ENCODE measurements at regions not wholly inside any gene's neighbourhood (a gene's known extent, or its start where the extent isn't known, plus 50 kb on each side); places are given as distances from the start of the nearest gene placed in this dataset.

DNA sequence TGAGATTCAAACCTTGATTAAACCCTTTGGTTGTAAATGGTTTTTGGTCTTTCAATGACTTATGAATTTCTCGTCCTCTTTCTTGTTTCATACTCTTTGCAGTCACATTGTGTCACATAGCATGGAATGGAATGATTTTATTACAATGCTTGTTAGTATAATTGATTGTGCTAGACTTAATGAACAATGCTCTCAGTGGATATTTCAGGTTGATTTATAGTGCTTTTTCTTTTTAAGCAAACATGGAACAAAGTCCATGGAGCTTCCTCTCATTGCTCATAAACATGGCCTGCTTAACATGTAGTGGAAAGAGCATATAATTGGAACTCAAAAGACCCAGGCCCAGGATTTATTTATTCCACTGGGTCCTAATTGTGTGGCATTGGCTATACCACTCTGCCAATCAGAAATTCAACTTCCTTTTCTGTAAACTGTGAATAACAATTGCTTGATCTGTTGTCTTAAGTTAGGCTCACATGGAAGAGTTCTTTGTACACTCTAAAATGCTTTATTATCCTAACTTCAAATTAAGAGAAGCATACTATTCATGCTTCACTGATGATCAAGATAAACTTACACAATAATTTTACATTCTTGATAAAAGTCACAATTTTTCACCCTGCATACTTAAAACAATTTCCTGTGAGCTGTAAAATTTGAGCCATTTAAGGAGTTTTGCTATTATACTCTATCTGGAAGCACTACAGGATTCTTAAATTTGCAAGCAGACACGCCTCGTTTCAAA lies 370.5 kb upstream of the PDE3A start:
- TF ChIP-seq, protein P1, sequence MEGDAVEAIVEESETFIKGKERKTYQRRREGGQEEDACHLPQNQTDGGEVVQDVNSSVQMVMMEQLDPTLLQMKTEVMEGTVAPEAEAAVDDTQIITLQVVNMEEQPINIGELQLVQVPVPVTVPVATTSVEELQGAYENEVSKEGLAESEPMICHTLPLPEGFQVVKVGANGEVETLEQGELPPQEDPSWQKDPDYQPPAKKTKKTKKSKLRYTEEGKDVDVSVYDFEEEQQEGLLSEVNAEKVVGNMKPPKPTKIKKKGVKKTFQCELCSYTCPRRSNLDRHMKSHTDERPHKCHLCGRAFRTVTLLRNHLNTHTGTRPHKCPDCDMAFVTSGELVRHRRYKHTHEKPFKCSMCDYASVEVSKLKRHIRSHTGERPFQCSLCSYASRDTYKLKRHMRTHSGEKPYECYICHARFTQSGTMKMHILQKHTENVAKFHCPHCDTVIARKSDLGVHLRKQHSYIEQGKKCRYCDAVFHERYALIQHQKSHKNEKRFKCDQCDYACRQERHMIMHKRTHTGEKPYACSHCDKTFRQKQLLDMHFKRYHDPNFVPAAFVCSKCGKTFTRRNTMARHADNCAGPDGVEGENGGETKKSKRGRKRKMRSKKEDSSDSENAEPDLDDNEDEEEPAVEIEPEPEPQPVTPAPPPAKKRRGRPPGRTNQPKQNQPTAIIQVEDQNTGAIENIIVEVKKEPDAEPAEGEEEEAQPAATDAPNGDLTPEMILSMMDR (IDR thresholded peaks at IDR 0.05; ENCODE audit: borderline replicate concordance) = no peak
- Histone ChIP-seq H3K27ac (replicated peaks) (no peak overlapping the region), H3K27me3 (ENCODE audit: low read depth) (no peaks in the 10 kb centered on the region), H3K4me1 (peaks cover 23% of the 10 kb centered on the region), H3K36me3 (no peaks in the 10 kb centered on the region), H3K9me3 (replicated peaks) (peaks cover 4% of the 10 kb centered on the region), H3K4me3 (no peak overlapping the region)
- no peak for DNase-seq
- intact Hi-C loops (cut with micrococcal nuclease) = no loop called here

DNA sequence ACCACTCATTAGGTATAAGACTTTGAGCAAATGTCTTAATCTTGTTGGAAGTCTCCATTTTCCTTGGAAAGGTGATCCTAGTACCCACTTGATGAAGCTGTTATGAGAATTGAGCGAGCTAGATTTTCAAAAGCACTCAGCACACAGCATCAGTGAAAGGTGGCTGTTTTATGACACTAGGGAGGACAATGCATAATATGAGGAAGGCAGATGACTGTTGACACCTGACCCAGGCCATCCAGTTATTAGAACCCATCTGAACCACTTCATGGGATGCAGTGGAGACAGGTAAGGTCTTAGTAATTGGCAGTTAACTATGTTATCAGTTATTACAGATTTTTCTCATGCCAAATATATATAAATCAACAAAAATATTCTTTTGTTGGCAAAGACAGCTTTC lies 369.9 kb upstream of the PDE3A start:
- no peaks in the 10 kb centered on the region for H3K27me3 ChIP-seq (ENCODE audit: low read depth)
- H3K36me3 ChIP-seq = no peaks in the 10 kb centered on the region
- peak overlapping the region; percentile 76 for H3K27ac ChIP-seq (replicated peaks)
- no peak for DNase-seq
- intact Hi-C loops (cut with micrococcal nuclease) = no loop called here
- TF ChIP-seq, protein P1 (IDR thresholded peaks at IDR 0.05; ENCODE audit: borderline replicate concordance) = no peak
- H3K4me1 ChIP-seq = peaks cover 23% of the 10 kb centered on the region
- peaks cover 4% of the 10 kb centered on the region for H3K9me3 ChIP-seq (replicated peaks)
- no peak overlapping the region for H3K4me3 ChIP-seq

DNA sequence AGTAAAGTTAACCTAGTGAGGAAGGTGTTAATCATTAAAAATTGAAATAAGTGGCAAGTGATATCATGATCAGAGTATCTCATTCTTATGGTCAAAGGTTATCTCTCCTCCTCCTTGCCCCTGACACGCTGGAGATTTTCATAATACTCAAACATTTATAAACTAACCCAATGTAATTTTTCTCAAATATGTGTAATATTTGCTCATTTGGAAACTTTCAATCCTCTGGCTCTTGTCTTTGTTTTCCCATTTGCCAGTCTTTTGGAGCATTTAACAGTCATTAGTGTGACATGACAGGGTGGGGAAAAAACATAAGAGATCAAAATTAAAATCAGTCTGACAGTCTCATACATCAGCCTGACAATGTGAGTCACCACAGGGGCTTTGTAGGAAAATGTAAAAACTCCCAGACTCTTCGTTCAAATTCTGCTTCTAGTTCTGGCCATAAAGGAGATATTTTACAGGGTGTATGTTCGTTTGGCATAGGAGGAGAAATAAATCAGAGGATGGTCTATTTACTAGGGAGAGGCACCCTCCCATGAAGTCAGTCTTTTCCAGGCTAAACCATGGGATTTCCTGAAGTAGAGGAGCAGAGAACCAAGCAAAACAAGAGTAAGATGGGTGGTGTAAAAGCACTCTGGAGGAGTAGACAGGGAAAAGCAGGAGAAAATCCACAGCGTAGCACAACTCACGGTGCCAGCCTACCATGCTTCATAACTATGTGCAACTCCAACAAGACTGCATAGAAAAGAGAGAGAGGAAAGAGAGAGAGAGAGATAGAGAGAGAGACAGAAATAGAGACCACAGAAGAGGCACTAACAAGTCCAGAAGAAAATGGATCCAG lies 369.2 kb upstream of the PDE3A start:
- TF ChIP-seq, protein P1 (IDR thresholded peaks at IDR 0.05; ENCODE audit: borderline replicate concordance) = no peak
- DNase-seq = no peak
- H3K9me3 ChIP-seq (replicated peaks) = peaks cover 4% of the 10 kb centered on the region
- no peaks in the 10 kb centered on the region for H3K27me3 ChIP-seq (ENCODE audit: low read depth)
- H3K36me3 ChIP-seq = no peaks in the 10 kb centered on the region
- intact Hi-C loops (cut with micrococcal nuclease) = no loop called here
- no peak overlapping the region for H3K4me3 ChIP-seq
- H3K27ac ChIP-seq (replicated peaks) = peak overlapping the region; percentile 76
- H3K4me1 ChIP-seq = peaks cover 23% of the 10 kb centered on the region

DNA sequence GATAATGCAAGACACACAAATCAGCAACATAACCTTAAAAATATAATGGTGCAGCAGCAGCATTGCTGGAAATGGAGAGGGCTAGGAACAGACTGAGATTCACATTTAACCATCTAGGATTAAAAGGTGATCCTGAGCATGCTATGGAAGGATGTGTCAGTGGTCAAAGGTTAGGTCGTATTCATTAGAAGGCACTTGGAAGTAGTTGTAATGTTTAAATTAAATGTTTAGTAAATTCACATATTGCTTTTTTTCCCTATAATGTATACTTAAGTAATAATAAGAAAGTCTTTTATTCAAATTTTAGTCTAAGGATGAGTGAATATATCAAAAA lies 368.6 kb upstream of the PDE3A start:
- no peaks in the 10 kb centered on the region for H3K36me3 ChIP-seq
- peaks cover 4% of the 10 kb centered on the region for H3K9me3 ChIP-seq (replicated peaks)
- peaks cover 25% of the 10 kb centered on the region for H3K4me1 ChIP-seq
- TF ChIP-seq, protein P1 (IDR thresholded peaks at IDR 0.05; ENCODE audit: borderline replicate concordance) = no peak
- H3K27ac ChIP-seq (replicated peaks) = peak overlapping the region; percentile 76
- no peak for DNase-seq
- H3K27me3 ChIP-seq (ENCODE audit: low read depth) = no peaks in the 10 kb centered on the region
- H3K4me3 ChIP-seq = no peak overlapping the region
- intact Hi-C loops (cut with micrococcal nuclease) = no loop called here

DNA sequence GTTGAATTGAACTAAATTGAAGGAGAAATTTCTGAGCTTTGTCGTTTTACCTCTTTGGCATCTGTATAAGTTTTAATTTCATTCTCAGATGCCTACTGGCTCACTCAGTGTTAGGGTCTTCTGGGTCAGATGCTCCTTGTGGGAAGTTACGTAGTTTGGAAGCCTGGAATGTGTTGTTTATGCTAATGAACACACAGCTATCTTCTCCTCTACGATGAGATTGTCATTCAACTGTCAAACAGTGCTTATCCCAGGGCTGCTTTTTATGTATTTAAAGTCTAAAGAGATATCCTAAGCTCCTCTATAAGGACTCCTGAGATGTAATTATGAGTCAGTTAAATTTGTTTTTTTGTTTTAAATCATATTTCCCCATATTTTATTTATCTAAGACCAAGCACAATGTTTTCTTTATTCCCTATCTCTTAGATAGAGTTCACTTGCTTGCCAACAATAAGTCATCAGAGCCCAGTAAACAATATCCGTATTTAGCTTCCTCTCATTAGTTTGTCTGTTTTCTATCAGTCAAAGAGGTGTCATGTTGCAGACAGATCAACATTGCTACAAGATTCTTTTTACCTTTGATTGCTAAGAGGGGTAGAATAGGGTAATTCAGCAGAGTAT lies 368.0 kb upstream of the PDE3A start:
- Histone ChIP-seq H3K27me3 (ENCODE audit: low read depth) (no peaks in the 10 kb centered on the region), H3K36me3 (no peaks in the 10 kb centered on the region), H3K27ac (replicated peaks) (peak overlapping the region; percentile 76), H3K4me3 (no peak overlapping the region), H3K4me1 (peaks cover 30% of the 10 kb centered on the region), H3K9me3 (replicated peaks) (peaks cover 4% of the 10 kb centered on the region)
- intact Hi-C loops (cut with micrococcal nuclease) = no loop called here
- TF ChIP-seq, protein P1 (IDR thresholded peaks at IDR 0.05; ENCODE audit: borderline replicate concordance) = no peak
- no peak for DNase-seq

Measured in left ventricle myocardium inferior (tissue), 1 donor.